PC-3 (cell line): ENCODE measurements at regions not wholly inside any gene's neighbourhood (a gene's known extent, or its start where the extent isn't known, plus 50 kb on each side); places are given as distances from the start of the nearest gene placed in this dataset.

Experiments
- ATAC-seq: fragments of 200-7000 bp; cut with Tn5 transposase; 2 replicates; pipeline ENCODE4 v1.9.1; 2020; ENCODE audit warnings: mild to moderate bottlenecking, moderate library complexity
- BruUV-seq: library from RNA; stranded (reverse); fragments of 400-500 nt; replicated peaks from 2 replicates; lab custom pipeline; 2021; lab: Mats Ljungman, UMichigan
- CTCF ChIA-PET: fragments of 300-600 bp; sonication (Branson Sonifier 250); formaldehyde crosslinking; loops from one replicate; lab custom pipeline; 2022; ENCODE audit warnings: antibody characterized with exemption; lab: Charles Lee
- POLR2A ChIA-PET: fragments of 300-600 bp; sonication (Branson Sonifier 250); formaldehyde crosslinking; loops from one replicate; lab custom pipeline; 2022; ENCODE audit warnings: antibody characterized with exemption; ENCODE audit not compliant: unreplicated experiment; lab: Charles Lee
- DNase-seq: peaks from one replicate; pipeline ENCODE4 v3.0.0-alpha.2; 2015
- H2AFZ ChIP-seq: fragments of 300-600 bp; sonication (generic); 2 replicates; pipeline ENCODE4 v1.6.0; 2016; ENCODE audit warnings: antibody characterized with exemption, low read length
- H3F3A ChIP-seq: fragments of 300-600 bp; sonication (generic); one replicate; pipeline ENCODE4 v1.6.0; 2017; ENCODE audit warnings: antibody characterized with exemption, low read length, control low read depth, mild to moderate bottlenecking; ENCODE audit not compliant: unreplicated experiment
- H3K27ac ChIP-seq: fragments of 300-600 bp; sonication (generic); 2 replicates; pipeline ENCODE4 v1.5.1; 2016; ENCODE audit warnings: mild to moderate bottlenecking, low read length
- H3K27me3 ChIP-seq: fragments of 300-600 bp; sonication (generic); 2 replicates; pipeline ENCODE4 v1.6.1; 2016; ENCODE audit warnings: low read length, mixed read lengths
- H3K36me3 ChIP-seq: fragments of 300-600 bp; sonication (generic); 2 replicates; pipeline ENCODE4 v1.6.1; 2016; ENCODE audit warnings: low read depth, mixed run types, low read length, mixed read lengths
- H3K4me1 ChIP-seq: fragments of 300-600 bp; sonication (generic); 2 replicates; pipeline ENCODE4 v1.5.1; 2016; ENCODE audit warnings: low read length; ENCODE audit not compliant: insufficient read depth
- H3K4me2 ChIP-seq: fragments of 300-600 bp; sonication (generic); 2 replicates; pipeline ENCODE4 v1.6.0; 2016; ENCODE audit warnings: low read length
- H3K4me3 ChIP-seq: fragments of 300-600 bp; sonication (generic); 2 replicates; pipeline ENCODE4 v1.5.1; 2016; ENCODE audit warnings: mild to moderate bottlenecking, low read length, mixed read lengths
- H3K79me2 ChIP-seq: fragments of 300-600 bp; sonication (generic); 2 replicates; pipeline ENCODE4 v1.6.1; 2017; ENCODE audit warnings: low read length, mixed read lengths
- H3K9ac ChIP-seq: fragments of 300-600 bp; sonication (generic); 2 replicates; pipeline ENCODE4 v1.6.0; 2016; ENCODE audit warnings: mild to moderate bottlenecking, low read length
- H3K9me2 ChIP-seq: fragments of 300-600 bp; sonication (generic); replicated peaks from 2 replicates; pipeline ENCODE4 v1.6.1; 2016; ENCODE audit warnings: mixed run types, low read length, mixed read lengths
- H3K9me3 ChIP-seq: fragments of 300-600 bp; sonication (generic); 2 replicates; pipeline ENCODE4 v1.6.1; 2016; ENCODE audit warnings: low read length, mixed read lengths
- H4K20me1 ChIP-seq: fragments of 300-600 bp; sonication (generic); 2 replicates; pipeline ENCODE4 v1.6.1; 2016; ENCODE audit warnings: low read length, mixed read lengths
- EZH2 ChIP-seq: fragments of 300-600 bp; sonication (generic); IDR thresholded peaks from one replicate; pipeline ENCODE4 v1.6.1; 2017; ENCODE audit warnings: antibody characterized with exemption, mild to moderate bottlenecking, low read length; ENCODE audit not compliant: unreplicated experiment
- EZH2phosphoT487 ChIP-seq: fragments of 300-600 bp; sonication (generic); IDR thresholded peaks from 2 replicates; pipeline ENCODE4 v1.6.1; 2018; ENCODE audit warnings: mild to moderate bottlenecking, antibody characterized with exemption, low read length, borderline replicate concordance
- intact Hi-C: fragments of 100-400 bp; cut with micrococcal nuclease; formaldehyde crosslinking; loops from 2 replicates; pipeline ENCODE4 v1.9.0; 2023
- TF ChIP-seq, protein P1 (sequence below): fragments of 300-600 bp; sonication (generic); conservative IDR thresholded peaks from 2 replicates; pipeline ENCODE4 v1.5.1; 2017; ENCODE audit warnings: antibody characterized with exemption, low read depth, mild to moderate bottlenecking, low read length

DNA sequence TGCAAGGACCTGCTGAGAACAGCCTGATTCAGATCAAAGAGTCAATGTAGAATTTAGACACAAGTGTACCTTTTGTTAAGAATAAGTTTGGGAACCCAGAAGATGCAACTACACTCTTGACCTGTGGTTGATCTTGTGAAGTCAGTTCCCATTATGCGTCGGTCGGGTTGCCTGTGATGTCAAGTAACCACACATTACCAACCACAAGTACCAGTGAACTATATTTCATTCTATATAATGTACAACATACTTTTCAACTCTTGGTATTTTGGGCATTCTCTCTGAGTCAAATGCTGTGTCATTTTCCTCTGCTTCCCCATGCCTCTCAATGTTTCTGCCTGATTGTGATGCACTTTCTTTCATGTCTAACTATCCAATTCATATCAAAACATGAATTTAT, 426.2 kb downstream of the ETV1 start:
- intact Hi-C loops = no loop called here
- Histone ChIP-seq H3K4me3 (no peak overlapping the region), H3K4me2 (no peak overlapping the region), H3K79me2 (no peaks in the 10 kb centered on the region), H2AFZ (no peak overlapping the region), H3K27me3 (no peaks in the 10 kb centered on the region), H3K9me2 (peaks cover 4% of the 10 kb centered on the region; the same call in 1 of the 2 replicates), H3K9ac (no peak overlapping the region), H3K27ac (no peak overlapping the region), H3K36me3 (no peaks in the 10 kb centered on the region), H3K4me1 (no peaks in the 10 kb centered on the region), H3K9me3 (no peaks in the 10 kb centered on the region), H3F3A (no peaks in the 10 kb centered on the region), H4K20me1 (no peaks in the 10 kb centered on the region)
- BruUV-seq = no TSS peak
- ChIA-PET POLR2A (no interaction called here), CTCF (no interaction called here)
- no peak for ATAC-seq
- no peak for DNase-seq
- TF ChIP-seq EZH2 (no peak), EZH2phosphoT487 (no peak)
- TF ChIP-seq, protein P1, sequence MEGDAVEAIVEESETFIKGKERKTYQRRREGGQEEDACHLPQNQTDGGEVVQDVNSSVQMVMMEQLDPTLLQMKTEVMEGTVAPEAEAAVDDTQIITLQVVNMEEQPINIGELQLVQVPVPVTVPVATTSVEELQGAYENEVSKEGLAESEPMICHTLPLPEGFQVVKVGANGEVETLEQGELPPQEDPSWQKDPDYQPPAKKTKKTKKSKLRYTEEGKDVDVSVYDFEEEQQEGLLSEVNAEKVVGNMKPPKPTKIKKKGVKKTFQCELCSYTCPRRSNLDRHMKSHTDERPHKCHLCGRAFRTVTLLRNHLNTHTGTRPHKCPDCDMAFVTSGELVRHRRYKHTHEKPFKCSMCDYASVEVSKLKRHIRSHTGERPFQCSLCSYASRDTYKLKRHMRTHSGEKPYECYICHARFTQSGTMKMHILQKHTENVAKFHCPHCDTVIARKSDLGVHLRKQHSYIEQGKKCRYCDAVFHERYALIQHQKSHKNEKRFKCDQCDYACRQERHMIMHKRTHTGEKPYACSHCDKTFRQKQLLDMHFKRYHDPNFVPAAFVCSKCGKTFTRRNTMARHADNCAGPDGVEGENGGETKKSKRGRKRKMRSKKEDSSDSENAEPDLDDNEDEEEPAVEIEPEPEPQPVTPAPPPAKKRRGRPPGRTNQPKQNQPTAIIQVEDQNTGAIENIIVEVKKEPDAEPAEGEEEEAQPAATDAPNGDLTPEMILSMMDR = no peak

DNA sequence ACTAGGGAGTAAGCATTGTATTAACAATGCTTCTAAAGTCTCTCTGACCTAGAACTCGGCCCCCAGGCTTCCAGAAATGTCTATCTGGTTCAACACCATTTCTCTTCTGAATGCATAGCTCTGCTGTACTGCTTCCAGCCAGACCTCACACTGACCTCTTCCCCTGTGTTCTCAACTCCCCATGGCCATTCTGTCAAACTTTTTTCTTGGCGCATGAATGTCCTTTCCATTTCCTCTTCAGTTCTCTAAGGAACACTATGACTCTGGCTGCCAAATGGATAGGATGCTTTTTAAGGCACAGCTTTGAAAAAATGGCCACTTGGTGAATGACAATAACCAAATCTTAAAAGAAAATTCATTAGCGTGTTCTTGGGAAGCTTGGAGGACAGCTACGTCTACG, 425.8 kb downstream of the ETV1 start:
- no TSS peak for BruUV-seq
- no peak for DNase-seq
- Histone ChIP-seq H3K4me1 (no peaks in the 10 kb centered on the region), H3K36me3 (no peaks in the 10 kb centered on the region), H3K9me3 (no peaks in the 10 kb centered on the region), H3K27me3 (no peaks in the 10 kb centered on the region), H3K27ac (no peak overlapping the region), H3K4me2 (no peak overlapping the region), H3F3A (no peaks in the 10 kb centered on the region), H2AFZ (no peak overlapping the region), H3K4me3 (no peak overlapping the region), H3K9me2 (peaks cover 4% of the 10 kb centered on the region; the same call in 1 of the 2 replicates), H3K9ac (no peak overlapping the region), H3K79me2 (no peaks in the 10 kb centered on the region), H4K20me1 (no peaks in the 10 kb centered on the region)
- no peak for ATAC-seq
- POLR2A ChIA-PET = no interaction called here
- CTCF ChIA-PET = no interaction called here
- TF ChIP-seq EZH2phosphoT487 (no peak), EZH2 (no peak)
- TF ChIP-seq, protein P1 = no peak
- intact Hi-C loops = no loop called here

DNA sequence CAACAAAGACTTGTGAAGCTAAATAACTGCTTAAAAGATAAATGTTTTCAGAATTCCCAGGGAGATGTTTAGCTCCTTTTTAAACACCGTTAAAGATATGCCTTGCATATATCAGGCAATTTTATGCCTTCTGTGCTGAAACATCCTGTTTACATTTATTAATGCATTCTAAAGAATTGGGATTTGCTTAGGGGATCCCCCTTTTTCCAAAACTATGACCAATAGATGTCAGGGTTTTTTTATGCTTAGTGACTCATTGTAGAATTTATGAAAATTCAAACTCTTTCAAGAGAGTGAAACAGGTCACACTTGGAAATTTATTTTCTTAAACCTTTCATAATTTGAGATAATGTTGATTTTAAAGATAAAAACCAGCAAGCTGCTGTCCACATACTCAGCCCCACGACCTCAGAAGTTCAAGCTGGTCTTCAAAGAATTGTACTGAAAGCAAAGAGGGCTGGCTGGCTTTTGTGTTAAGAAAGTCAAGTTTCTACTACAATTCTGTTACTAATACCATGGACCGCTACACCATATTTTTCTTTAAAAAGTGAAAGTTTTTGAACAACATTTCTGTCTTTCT, 411.8 kb downstream of the ETV1 start:
- Histone ChIP-seq H3F3A (no peaks in the 10 kb centered on the region), H3K36me3 (no peaks in the 10 kb centered on the region), H3K4me2 (no peak overlapping the region), H2AFZ (no peak overlapping the region), H3K9me3 (no peaks in the 10 kb centered on the region), H3K9ac (no peak overlapping the region), H3K4me1 (no peaks in the 10 kb centered on the region), H3K27me3 (no peaks in the 10 kb centered on the region), H3K4me3 (no peak overlapping the region), H3K79me2 (no peaks in the 10 kb centered on the region), H3K9me2 (no peaks in the 10 kb centered on the region), H4K20me1 (no peaks in the 10 kb centered on the region), H3K27ac (no peak overlapping the region)
- DNase-seq (no peak), ATAC-seq (no peak)
- TF ChIP-seq, protein P1 = no peak
- no peak for TF ChIP-seq EZH2phosphoT487
- no peak for TF ChIP-seq EZH2
- intact Hi-C loops = no loop called here
- ChIA-PET CTCF (no interaction called here), POLR2A (no interaction called here)
- BruUV-seq = no TSS peak
